Stimulated activated memory B cell treated with anti-CD40 and anti-IgM and Interleukin-4, amounts not matched to agents 10 μg/mL and 1 μg/mL and 100 μg/mL, for 72 hours (primary cell): ENCODE measurements at regions not wholly inside any gene's neighbourhood (a gene's known extent, or its start where the extent isn't known, plus 50 kb on each side); places are given as distances from the start of the nearest gene placed in this dataset.
A peak's percentile ranks its signal among the peaks of the same experiment; 100 is the strongest.

Source experiments
- ATAC-seq: fragments of 150-1000 bp; cut with Tn5 transposase; 2 replicates; pipeline ENCODE4 v1.10.0; 2021
- H3K27ac Mint-ChIP-seq: one replicate; pipeline ENCODE4 v1.8.0; 2022; ENCODE audit warnings: mild to moderate bottlenecking, mixed read lengths
- H3K27me3 Mint-ChIP-seq: one replicate; pipeline ENCODE4 v1.8.0; 2022; ENCODE audit warnings: mixed read lengths
- H3K36me3 Mint-ChIP-seq: one replicate; pipeline ENCODE4 v1.8.0; 2022; ENCODE audit warnings: mixed read lengths
- H3K4me1 Mint-ChIP-seq: one replicate; pipeline ENCODE4 v1.8.0; 2022; ENCODE audit warnings: mixed read lengths
- H3K4me3 Mint-ChIP-seq: one replicate; pipeline ENCODE4 v1.8.0; 2022; ENCODE audit warnings: mild to moderate bottlenecking, moderate library complexity, mixed read lengths
- H3K9me3 Mint-ChIP-seq: one replicate; pipeline ENCODE4 v1.8.0; 2022; ENCODE audit warnings: mixed read lengths

DNA sequence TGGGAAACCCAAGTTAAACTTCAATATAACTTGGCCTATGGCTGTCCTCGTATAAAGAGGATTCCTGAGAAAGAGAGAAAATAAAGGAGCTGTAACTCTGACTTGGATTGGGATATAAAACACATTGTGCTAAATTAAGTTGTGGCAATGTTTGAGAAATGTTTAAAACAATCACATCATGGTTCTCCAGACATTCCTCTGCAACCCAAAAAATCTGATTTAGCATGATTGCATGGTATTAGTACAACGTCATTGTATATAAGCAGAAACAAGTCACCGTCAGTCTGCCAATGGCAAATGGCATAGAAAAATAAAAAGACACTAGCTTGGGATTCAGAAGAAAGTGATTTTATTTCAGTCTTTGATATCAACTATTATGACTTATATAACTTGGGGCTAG, 140.2 kb upstream of the FAM83B start:
- Mint-ChIP-seq H3K27me3 (no peaks in the 10 kb centered on the region), H3K4me3 (no peak overlapping the region), H3K27ac (no peak overlapping the region), H3K36me3 (no peaks in the 10 kb centered on the region), H3K9me3 (peaks cover 3% of the 10 kb centered on the region), H3K4me1 (no peaks in the 10 kb centered on the region)
- ATAC-seq: no peak

- Mint-ChIP-seq H3K9me3 (peaks cover 3% of the 10 kb centered on the region), H3K4me1 (no peaks in the 10 kb centered on the region), H3K27ac (no peak overlapping the region), H3K36me3 (no peaks in the 10 kb centered on the region), H3K4me3 (no peak overlapping the region), H3K27me3 (no peaks in the 10 kb centered on the region)
- ATAC-seq: no peak
Measured at GRCh38 chr6:54706844-54707605, 139.5 kb upstream of the FAM83B start.

DNA sequence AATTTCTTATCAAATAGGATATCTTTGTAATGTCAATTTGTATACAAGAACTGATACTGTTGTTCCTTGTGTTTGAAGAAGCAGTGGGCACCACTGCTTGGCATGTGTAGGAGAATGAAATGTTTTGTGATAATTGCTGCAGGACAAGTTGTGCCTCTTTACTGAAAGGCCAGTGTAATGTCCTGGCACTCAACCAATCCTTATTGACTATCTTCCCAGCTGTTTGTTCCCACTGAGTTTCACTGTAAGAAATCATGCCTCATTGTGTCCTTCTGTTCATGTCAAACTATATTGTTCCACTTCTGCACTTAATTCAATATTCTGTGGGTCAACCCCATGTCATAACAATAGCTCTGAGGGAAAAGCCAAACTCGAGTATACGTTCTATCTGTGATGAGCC, 136.1 kb upstream of the FAM83B start:
- ATAC-seq: no peak
- no peak overlapping the region for H3K4me3 Mint-ChIP-seq
- H3K9me3 Mint-ChIP-seq: no peaks in the 10 kb centered on the region
- no peak overlapping the region for H3K27ac Mint-ChIP-seq
- no peaks in the 10 kb centered on the region for H3K4me1 Mint-ChIP-seq
- no peaks in the 10 kb centered on the region for H3K36me3 Mint-ChIP-seq
- no peaks in the 10 kb centered on the region for H3K27me3 Mint-ChIP-seq

- Mint-ChIP-seq H3K4me3 (no peak overlapping the region), H3K27ac (no peak overlapping the region)
Measured at GRCh38 chr6:54716010-54716409, 130.6 kb upstream of the FAM83B start.

GRCh38 chr6:54716877-54717276, 129.7 kb upstream of the FAM83B start:
- Mint-ChIP-seq H3K9me3 (peaks cover 6% of the 10 kb centered on the region), H3K36me3 (no peaks in the 10 kb centered on the region), H3K4me3 (no peak overlapping the region), H3K27ac (no peak overlapping the region), H3K27me3 (no peaks in the 10 kb centered on the region), H3K4me1 (no peaks in the 10 kb centered on the region)
- no peak for ATAC-seq

More at GRCh38 chr6:54716010-54716409, 130.6 kb upstream of the FAM83B start:
- H3K27me3 Mint-ChIP-seq: no peaks in the 10 kb centered on the region
- H3K9me3 Mint-ChIP-seq: peaks cover 6% of the 10 kb centered on the region
- H3K4me1 Mint-ChIP-seq: no peaks in the 10 kb centered on the region
- no peaks in the 10 kb centered on the region for H3K36me3 Mint-ChIP-seq
- no peak for ATAC-seq

- Mint-ChIP-seq H3K9me3 (peaks cover 6% of the 10 kb centered on the region), H3K4me1 (no peaks in the 10 kb centered on the region), H3K27ac (no peak overlapping the region), H3K4me3 (no peak overlapping the region), H3K27me3 (no peaks in the 10 kb centered on the region), H3K36me3 (no peaks in the 10 kb centered on the region)
- peak; percentile 48 for ATAC-seq
Measured at GRCh38 chr6:54717849-54718455, 128.6 kb upstream of the FAM83B start.

DNA sequence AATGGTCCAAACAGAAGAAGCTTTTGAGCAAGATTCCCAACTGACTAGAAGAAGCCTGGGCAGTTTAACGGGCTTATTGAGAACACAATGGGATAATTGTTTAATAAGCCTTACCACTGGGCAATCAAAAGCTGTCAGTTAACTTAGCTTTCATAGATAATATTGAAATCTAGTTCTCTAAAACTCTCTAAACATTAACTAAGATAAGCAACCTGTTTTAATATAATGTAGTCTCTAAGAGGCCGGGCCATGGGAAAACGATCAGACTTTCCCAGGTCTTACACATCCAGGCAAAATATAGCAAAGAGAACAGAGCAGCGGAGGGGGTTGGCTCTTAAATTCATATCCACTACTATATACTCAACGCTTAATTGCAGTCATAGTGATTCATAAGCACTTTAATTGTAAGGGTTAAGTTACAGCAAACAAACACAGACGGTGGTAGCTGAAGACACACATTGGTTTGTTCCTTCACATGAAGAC, 128.0 kb upstream of the FAM83B start:
- ATAC-seq: no peak
- Mint-ChIP-seq H3K36me3 (no peaks in the 10 kb centered on the region), H3K9me3 (peaks cover 6% of the 10 kb centered on the region), H3K4me1 (no peaks in the 10 kb centered on the region), H3K4me3 (no peak overlapping the region), H3K27ac (no peak overlapping the region), H3K27me3 (no peaks in the 10 kb centered on the region)

DNA sequence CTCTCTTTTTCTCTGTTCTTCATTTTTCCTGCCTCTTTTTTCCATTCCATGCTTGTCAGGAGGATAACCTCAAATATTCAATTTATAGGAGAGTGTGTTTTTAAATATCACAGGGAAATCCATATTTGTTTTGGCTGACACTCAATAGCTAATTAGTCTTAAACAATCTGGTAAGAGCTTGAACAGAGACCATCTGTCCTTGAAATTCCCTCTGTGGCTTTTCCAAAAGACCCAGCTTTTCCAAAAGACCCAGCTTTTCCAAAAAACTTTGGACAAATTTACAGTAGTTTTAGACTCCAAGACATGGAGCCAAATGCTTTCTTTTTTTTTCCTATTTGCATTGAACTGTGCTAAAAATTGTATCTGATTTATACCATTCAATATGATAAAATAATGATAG, 127.4 kb upstream of the FAM83B start:
- H3K9me3 Mint-ChIP-seq: peaks cover 6% of the 10 kb centered on the region
- H3K4me1 Mint-ChIP-seq: no peaks in the 10 kb centered on the region
- no peak overlapping the region for H3K4me3 Mint-ChIP-seq
- no peak overlapping the region for H3K27ac Mint-ChIP-seq
- no peaks in the 10 kb centered on the region for H3K27me3 Mint-ChIP-seq
- no peaks in the 10 kb centered on the region for H3K36me3 Mint-ChIP-seq
- no peak for ATAC-seq

- ATAC-seq: no peak
- no peaks in the 10 kb centered on the region for H3K27me3 Mint-ChIP-seq
- H3K27ac Mint-ChIP-seq: no peak overlapping the region
- H3K9me3 Mint-ChIP-seq: peaks cover 6% of the 10 kb centered on the region
- H3K4me1 Mint-ChIP-seq: no peaks in the 10 kb centered on the region
- no peak overlapping the region for H3K4me3 Mint-ChIP-seq
- H3K36me3 Mint-ChIP-seq: no peaks in the 10 kb centered on the region
Measured at GRCh38 chr6:54719633-54720032, 126.9 kb upstream of the FAM83B start.

- Mint-ChIP-seq H3K9me3 (peaks cover 3% of the 10 kb centered on the region), H3K4me3 (no peak overlapping the region), H3K27ac (no peak overlapping the region), H3K36me3 (no peaks in the 10 kb centered on the region), H3K4me1 (no peaks in the 10 kb centered on the region), H3K27me3 (no peaks in the 10 kb centered on the region)
- ATAC-seq: no peak
Measured at GRCh38 chr6:54722328-54722727, 124.2 kb upstream of the FAM83B start.

DNA sequence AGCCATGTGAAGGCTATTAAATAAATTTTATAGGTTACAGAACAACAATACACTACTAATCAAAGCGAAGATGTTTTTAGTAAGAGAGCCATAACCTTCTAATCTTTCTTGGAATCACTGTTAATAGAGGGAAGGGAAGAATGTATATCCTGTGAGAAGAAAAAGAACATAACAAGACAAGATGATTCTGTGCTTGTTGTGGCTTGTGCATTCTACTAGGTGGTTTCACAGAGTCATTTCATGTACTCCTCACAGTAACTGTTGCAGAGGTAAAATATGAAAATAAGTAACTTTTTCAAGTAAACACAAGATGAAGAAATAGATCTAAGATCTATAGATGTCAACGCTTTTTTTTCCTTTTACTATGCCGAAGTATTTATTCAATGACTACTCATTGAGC, 116.9 kb upstream of the FAM83B start:
- no peak for ATAC-seq
- H3K27ac Mint-ChIP-seq: no peak overlapping the region
- H3K27me3 Mint-ChIP-seq: no peaks in the 10 kb centered on the region
- no peaks in the 10 kb centered on the region for H3K4me1 Mint-ChIP-seq
- H3K9me3 Mint-ChIP-seq: peaks cover 14% of the 10 kb centered on the region
- no peaks in the 10 kb centered on the region for H3K36me3 Mint-ChIP-seq
- H3K4me3 Mint-ChIP-seq: no peak overlapping the region

DNA sequence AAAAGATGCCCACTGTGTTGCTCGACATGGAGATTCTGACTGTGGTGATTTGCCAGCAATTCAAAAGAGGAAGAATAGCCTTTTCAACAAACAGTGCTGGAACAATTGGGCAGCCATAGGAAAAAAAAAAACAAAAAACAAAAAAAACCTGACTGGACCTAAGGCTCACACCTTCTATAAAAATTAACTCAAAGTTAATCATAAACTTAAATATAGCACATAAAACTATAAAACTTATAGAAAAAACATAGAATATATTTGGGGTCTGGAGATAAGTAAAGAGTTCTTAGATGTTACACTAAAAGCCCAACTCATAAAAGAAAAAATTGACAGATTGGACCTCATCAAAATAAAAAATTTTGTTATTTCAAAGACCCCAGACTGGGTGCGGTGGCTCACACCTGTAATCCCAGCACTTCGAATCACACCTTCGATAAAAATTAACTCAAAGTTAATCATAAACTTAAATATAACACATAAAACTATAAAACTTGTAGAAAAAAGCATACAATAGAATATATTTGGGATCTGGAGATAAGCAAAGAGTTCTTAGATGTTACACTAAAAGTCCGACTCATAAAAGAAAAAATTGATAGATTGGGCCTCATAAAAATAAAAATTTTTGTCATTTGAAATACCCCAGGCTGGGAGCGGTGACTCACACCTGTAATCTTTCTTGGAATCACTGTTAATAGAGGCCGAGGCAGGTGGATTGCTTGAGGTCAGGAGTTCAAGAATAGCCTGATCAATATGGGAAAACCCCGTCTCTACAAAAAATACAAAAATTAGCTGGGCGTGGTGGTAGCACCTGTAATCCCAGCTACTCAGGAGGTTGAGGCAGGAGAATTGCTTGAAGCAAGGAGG, 115.6 kb upstream of the FAM83B start:
- no peaks in the 10 kb centered on the region for H3K36me3 Mint-ChIP-seq
- no peak overlapping the region for H3K4me3 Mint-ChIP-seq
- no peaks in the 10 kb centered on the region for H3K4me1 Mint-ChIP-seq
- H3K27me3 Mint-ChIP-seq: no peaks in the 10 kb centered on the region
- no peak overlapping the region for H3K27ac Mint-ChIP-seq
- ATAC-seq: no peak
- H3K9me3 Mint-ChIP-seq: peaks cover 21% of the 10 kb centered on the region

DNA sequence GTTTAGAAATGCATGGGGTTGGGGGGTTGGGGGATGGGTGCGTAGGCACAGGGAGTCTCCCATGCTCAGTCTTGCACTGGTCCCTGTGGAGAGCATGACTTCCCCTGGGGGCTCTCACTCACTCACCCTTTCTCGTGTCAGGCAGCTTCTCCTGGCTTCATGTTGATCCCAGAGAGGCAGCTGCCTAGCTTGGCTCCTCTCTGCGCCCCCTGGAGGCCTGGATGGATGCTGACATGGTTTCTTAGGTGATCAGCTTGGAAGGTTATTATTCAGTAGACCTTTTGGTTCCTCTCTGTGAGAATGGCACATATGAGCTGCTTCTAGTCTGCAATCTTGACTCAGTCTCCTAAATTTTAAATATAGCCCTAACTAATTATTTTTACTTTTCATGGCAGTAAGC, 109.3 kb upstream of the FAM83B start:
- H3K4me3 Mint-ChIP-seq: no peak overlapping the region
- H3K36me3 Mint-ChIP-seq: no peaks in the 10 kb centered on the region
- peaks cover 23% of the 10 kb centered on the region for H3K9me3 Mint-ChIP-seq
- H3K4me1 Mint-ChIP-seq: no peaks in the 10 kb centered on the region
- H3K27me3 Mint-ChIP-seq: no peaks in the 10 kb centered on the region
- no peak overlapping the region for H3K27ac Mint-ChIP-seq
- ATAC-seq: no peak

- Mint-ChIP-seq H3K4me1 (no peaks in the 10 kb centered on the region), H3K36me3 (no peaks in the 10 kb centered on the region), H3K27ac (no peak overlapping the region), H3K4me3 (no peak overlapping the region), H3K27me3 (no peaks in the 10 kb centered on the region), H3K9me3 (peaks cover 10% of the 10 kb centered on the region)
- no peak for ATAC-seq
Measured at GRCh38 chr6:54747955-54748354, 98.6 kb upstream of the FAM83B start.

DNA sequence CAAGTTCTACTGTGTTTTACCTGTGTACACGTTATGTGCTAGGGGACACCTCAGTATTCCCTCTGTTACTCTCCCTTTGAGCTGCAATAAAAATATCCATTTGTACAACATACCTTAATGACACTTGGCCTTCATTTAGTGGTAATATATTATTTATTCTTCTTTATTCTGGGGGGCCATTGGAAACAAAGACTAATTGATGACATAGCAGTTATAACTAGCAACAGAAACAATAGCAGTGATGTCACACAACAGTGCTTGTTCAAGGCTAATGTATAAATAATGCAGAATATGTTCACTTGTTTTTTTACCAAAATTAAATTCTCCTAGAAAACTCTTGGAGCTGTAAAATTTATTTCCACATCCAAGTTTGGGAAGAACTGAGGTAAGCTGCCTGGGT, 92.2 kb upstream of the FAM83B start:
- ATAC-seq: no peak
- Mint-ChIP-seq H3K27ac (no peak overlapping the region), H3K36me3 (no peaks in the 10 kb centered on the region), H3K9me3 (no peaks in the 10 kb centered on the region), H3K4me1 (no peaks in the 10 kb centered on the region), H3K27me3 (no peaks in the 10 kb centered on the region), H3K4me3 (no peak overlapping the region)
